HG03432 (cell line): ENCODE measurements at regions not wholly inside any gene's neighbourhood (a gene's known extent, or its start where the extent isn't known, plus 50 kb on each side); places are given as distances from the start of the nearest gene placed in this dataset.

Experiments
- ATAC-seq: cut with Tn5 transposase; IDR thresholded peaks from one replicate; pipeline ENCODE4 v1.9.1; 2021; ENCODE audit warnings: mild to moderate bottlenecking, moderate library complexity; ENCODE audit not compliant: unreplicated experiment

- no peak for ATAC-seq
These were observed 178.5 kb downstream of the GLI2 start for GRCh38 chr2:120913972-120914838.

GRCh38 chr2:120914839-120915521 is 179.3 kb downstream of the GLI2 start:
- ATAC-seq: no peak

GRCh38 chr2:120915670-120916069 is 180.0 kb downstream of the GLI2 start:
- no peak for ATAC-seq

GRCh38 chr2:120916446-120916845 is 180.8 kb downstream of the GLI2 start:
- no peak for ATAC-seq

GRCh38 chr2:120917886-120918285 is 182.2 kb downstream of the GLI2 start:
- ATAC-seq: no peak

GRCh38 chr2:120919216-120919615 is 183.5 kb downstream of the GLI2 start:
- no peak for ATAC-seq

GRCh38 chr2:120919771-120920453 is 184.2 kb downstream of the GLI2 start:
- ATAC-seq: no peak

- no peak for ATAC-seq
These were observed 184.9 kb downstream of the GLI2 start for GRCh38 chr2:120920454-120921148.

GRCh38 chr2:120921457-120921856 is 185.8 kb downstream of the GLI2 start:
- no peak for ATAC-seq

- no peak for ATAC-seq
These were observed 187.1 kb downstream of the GLI2 start for GRCh38 chr2:120922571-120923332.

GRCh38 chr2:120923426-120923825 is 187.8 kb downstream of the GLI2 start:
- ATAC-seq: no peak

GRCh38 chr2:120924924-120925323 is 189.3 kb downstream of the GLI2 start:
- no peak for ATAC-seq

GRCh38 chr2:120926463-120927264 is 191.0 kb downstream of the GLI2 start:
- ATAC-seq: no peak

GRCh38 chr2:120927265-120927628 is 191.6 kb downstream of the GLI2 start:
- no peak for ATAC-seq

GRCh38 chr2:120929829-120930228 is 194.2 kb downstream of the GLI2 start:
- ATAC-seq: no peak

GRCh38 chr2:120930236-120930635 is 194.6 kb downstream of the GLI2 start:
- ATAC-seq: no peak

GRCh38 chr2:120930864-120931263 is 195.2 kb downstream of the GLI2 start:
- ATAC-seq: no peak

GRCh38 chr2:120932472-120932871 is 196.8 kb downstream of the GLI2 start:
- ATAC-seq: no peak

GRCh38 chr2:120932881-120933280 is 197.2 kb downstream of the GLI2 start:
- no peak for ATAC-seq
